ENCODE measurements at regions not wholly inside any gene's neighbourhood (a gene's known extent, or its start where the extent isn't known, plus 50 kb on each side); places are given as distances from the start of the nearest gene placed in this dataset.

- Histone ChIP-seq H3K4me3 (ENCODE audit: low read depth in 1 of 5, low read length in 5 of 5) (no peak overlapping the region), H3K9ac (ENCODE audit: low read length in 5 of 5) (no peak overlapping the region), H3K4me1 (ENCODE audit: control insufficient read depth in 5 of 5, insufficient read depth in 5 of 5, low read length in 5 of 5) (no peaks in the 10 kb centered on the region), H3K27me3 (ENCODE audit: control insufficient read depth in 5 of 5, insufficient read depth in 4 of 5, low read length in 5 of 5) (no peaks in the 10 kb centered on the region), H3K9me3 (ENCODE audit: control insufficient read depth in 5 of 5, low read length in 5 of 5) (no peaks in the 10 kb centered on the region), H3K36me3 (ENCODE audit: control insufficient read depth in 5 of 5, insufficient read depth in 5 of 5, low read length in 5 of 5) (no peaks in the 10 kb centered on the region), H3K27ac (ENCODE audit: low read depth, low read length) (no peak overlapping the region)
Measured at GRCh38 chr12:59168647-59169046, 248.3 kb upstream of the LRIG3 start.

- Histone ChIP-seq H3K27ac (ENCODE audit: low read depth, low read length) (no peak overlapping the region), H3K9me3 (ENCODE audit: control insufficient read depth in 5 of 5, low read length in 5 of 5) (no peaks in the 10 kb centered on the region), H3K36me3 (ENCODE audit: control insufficient read depth in 5 of 5, insufficient read depth in 5 of 5, low read length in 5 of 5) (no peaks in the 10 kb centered on the region)
Measured at GRCh38 chr12:59166457-59166856, 246.2 kb upstream of the LRIG3 start.

GRCh38 chr12:59164991-59165718 is 244.9 kb upstream of the LRIG3 start:
- no peaks in the 10 kb centered on the region for H3K27me3 ChIP-seq (ENCODE audit: control insufficient read depth in 5 of 5, insufficient read depth in 4 of 5, low read length in 5 of 5)
- H3K27ac ChIP-seq (ENCODE audit: low read depth, low read length), result no peak overlapping the region
- H3K9me3 ChIP-seq (ENCODE audit: control insufficient read depth in 5 of 5, low read length in 5 of 5), result no peaks in the 10 kb centered on the region
- H3K36me3 ChIP-seq (ENCODE audit: control insufficient read depth in 5 of 5, insufficient read depth in 5 of 5, low read length in 5 of 5), result no peaks in the 10 kb centered on the region
- H3K4me1 ChIP-seq (ENCODE audit: control insufficient read depth in 5 of 5, insufficient read depth in 5 of 5, low read length in 5 of 5), result no peaks in the 10 kb centered on the region
- H3K9ac ChIP-seq (ENCODE audit: low read length in 5 of 5), result no peak overlapping the region
- H3K4me3 ChIP-seq (ENCODE audit: low read depth in 1 of 5, low read length in 5 of 5), result no peak overlapping the region

More at GRCh38 chr12:59166457-59166856, 246.2 kb upstream of the LRIG3 start:
- Histone ChIP-seq H3K4me1 (ENCODE audit: control insufficient read depth in 5 of 5, insufficient read depth in 5 of 5, low read length in 5 of 5) (no peaks in the 10 kb centered on the region), H3K4me3 (ENCODE audit: low read depth in 1 of 5, low read length in 5 of 5) (no peak overlapping the region), H3K9ac (ENCODE audit: low read length in 5 of 5) (no peak overlapping the region), H3K27me3 (ENCODE audit: control insufficient read depth in 5 of 5, insufficient read depth in 4 of 5, low read length in 5 of 5) (no peaks in the 10 kb centered on the region)

DNA sequence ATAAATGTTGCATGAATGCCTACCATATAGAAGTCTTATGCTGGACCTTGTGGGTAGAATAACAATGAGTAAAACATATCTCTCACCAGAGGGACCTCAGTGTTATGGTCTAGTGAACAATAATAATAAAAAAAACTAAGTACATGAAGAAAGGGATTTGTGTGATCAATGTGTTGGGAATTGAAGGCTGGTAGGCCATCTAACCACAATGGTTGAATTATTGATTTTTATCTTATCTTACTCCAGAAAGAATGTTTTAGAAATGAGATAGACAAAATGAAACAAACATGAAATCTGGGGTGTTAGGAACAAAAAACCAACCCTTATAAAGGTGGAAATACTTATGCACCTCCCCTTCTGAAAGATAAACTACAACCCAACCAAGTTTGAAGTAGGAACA is 243.9 kb upstream of the LRIG3 start:
- Histone ChIP-seq H3K9ac (ENCODE audit: low read length in 5 of 5) (no peak overlapping the region), H3K27ac (ENCODE audit: low read depth, low read length) (no peak overlapping the region), H3K36me3 (ENCODE audit: control insufficient read depth in 5 of 5, insufficient read depth in 5 of 5, low read length in 5 of 5) (no peaks in the 10 kb centered on the region), H3K4me3 (ENCODE audit: low read depth in 1 of 5, low read length in 5 of 5) (no peak overlapping the region), H3K4me1 (ENCODE audit: control insufficient read depth in 5 of 5, insufficient read depth in 5 of 5, low read length in 5 of 5) (no peaks in the 10 kb centered on the region), H3K9me3 (ENCODE audit: control insufficient read depth in 5 of 5, low read length in 5 of 5) (no peaks in the 10 kb centered on the region), H3K27me3 (ENCODE audit: control insufficient read depth in 5 of 5, insufficient read depth in 4 of 5, low read length in 5 of 5) (no peaks in the 10 kb centered on the region)

GRCh38 chr12:59158681-59159080 is 238.4 kb upstream of the LRIG3 start:
- Histone ChIP-seq H3K4me1 (ENCODE audit: control insufficient read depth in 5 of 5, insufficient read depth in 5 of 5, low read length in 5 of 5) (no peaks in the 10 kb centered on the region), H3K9ac (ENCODE audit: low read length in 5 of 5) (no peak overlapping the region), H3K36me3 (ENCODE audit: control insufficient read depth in 5 of 5, insufficient read depth in 5 of 5, low read length in 5 of 5) (no peaks in the 10 kb centered on the region), H3K27ac (ENCODE audit: low read depth, low read length) (no peak overlapping the region), H3K27me3 (ENCODE audit: control insufficient read depth in 5 of 5, insufficient read depth in 4 of 5, low read length in 5 of 5) (no peaks in the 10 kb centered on the region), H3K4me3 (ENCODE audit: low read depth in 1 of 5, low read length in 5 of 5) (no peak overlapping the region), H3K9me3 (ENCODE audit: control insufficient read depth in 5 of 5, low read length in 5 of 5) (peaks cover 0 to 11% (median 0%) of the 10 kb centered on the region in 5 donors)

DNA sequence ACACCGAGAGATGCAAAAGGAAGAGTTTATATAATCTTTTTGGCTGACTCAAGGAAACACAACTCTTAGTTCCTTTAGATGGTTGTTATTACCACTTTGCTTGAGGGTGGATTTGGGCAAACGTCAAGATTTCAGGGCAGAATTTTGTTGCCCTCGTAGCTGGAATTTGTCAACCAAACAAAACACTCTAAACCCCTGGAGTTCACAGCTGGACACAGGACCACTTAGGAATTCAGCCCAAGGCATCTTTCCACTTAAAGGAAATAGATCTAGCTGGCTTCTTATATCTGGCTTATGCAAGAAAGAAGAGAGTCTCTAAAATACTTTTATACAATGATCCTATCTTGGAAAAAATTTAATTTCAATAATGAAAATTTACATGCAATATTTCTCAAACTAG is 237.8 kb upstream of the LRIG3 start:
- peaks cover 0 to 11% (median 0%) of the 10 kb centered on the region in 5 donors for H3K9me3 ChIP-seq (ENCODE audit: control insufficient read depth in 5 of 5, low read length in 5 of 5)
- no peaks in the 10 kb centered on the region for H3K27me3 ChIP-seq (ENCODE audit: control insufficient read depth in 5 of 5, insufficient read depth in 4 of 5, low read length in 5 of 5)
- H3K27ac ChIP-seq (ENCODE audit: low read depth, low read length), result no peak overlapping the region
- H3K9ac ChIP-seq (ENCODE audit: low read length in 5 of 5), result no peak overlapping the region
- no peaks in the 10 kb centered on the region for H3K36me3 ChIP-seq (ENCODE audit: control insufficient read depth in 5 of 5, insufficient read depth in 5 of 5, low read length in 5 of 5)
- no peak overlapping the region for H3K4me3 ChIP-seq (ENCODE audit: low read depth in 1 of 5, low read length in 5 of 5)
- H3K4me1 ChIP-seq (ENCODE audit: control insufficient read depth in 5 of 5, insufficient read depth in 5 of 5, low read length in 5 of 5), result no peaks in the 10 kb centered on the region

GRCh38 chr12:59155448-59155847 is 235.1 kb upstream of the LRIG3 start:
- H3K9ac ChIP-seq (ENCODE audit: low read length in 5 of 5), result no peak overlapping the region
- peaks cover 0 to 11% (median 0%) of the 10 kb centered on the region in 5 donors for H3K9me3 ChIP-seq (ENCODE audit: control insufficient read depth in 5 of 5, low read length in 5 of 5)
- no peaks in the 10 kb centered on the region for H3K4me1 ChIP-seq (ENCODE audit: control insufficient read depth in 5 of 5, insufficient read depth in 5 of 5, low read length in 5 of 5)
- no peaks in the 10 kb centered on the region for H3K27me3 ChIP-seq (ENCODE audit: control insufficient read depth in 5 of 5, insufficient read depth in 4 of 5, low read length in 5 of 5)
- H3K36me3 ChIP-seq (ENCODE audit: control insufficient read depth in 5 of 5, insufficient read depth in 5 of 5, low read length in 5 of 5), result no peaks in the 10 kb centered on the region
- no peak overlapping the region for H3K27ac ChIP-seq (ENCODE audit: low read depth, low read length)
- H3K4me3 ChIP-seq (ENCODE audit: low read depth in 1 of 5, low read length in 5 of 5), result no peak overlapping the region

GRCh38 chr12:59151243-59151642 is 230.9 kb upstream of the LRIG3 start:
- no peak overlapping the region for H3K27ac ChIP-seq (ENCODE audit: low read depth, low read length)
- H3K27me3 ChIP-seq (ENCODE audit: control insufficient read depth in 5 of 5, insufficient read depth in 4 of 5, low read length in 5 of 5), result no peaks in the 10 kb centered on the region
- no peak overlapping the region for H3K9ac ChIP-seq (ENCODE audit: low read length in 5 of 5)
- no peaks in the 10 kb centered on the region for H3K36me3 ChIP-seq (ENCODE audit: control insufficient read depth in 5 of 5, insufficient read depth in 5 of 5, low read length in 5 of 5)
- H3K4me3 ChIP-seq (ENCODE audit: low read depth in 1 of 5, low read length in 5 of 5), result no peak overlapping the region
- H3K4me1 ChIP-seq (ENCODE audit: control insufficient read depth in 5 of 5, insufficient read depth in 5 of 5, low read length in 5 of 5), result peaks cover 0 to 3% (median 0%) of the 10 kb centered on the region in 5 donors
- H3K9me3 ChIP-seq (ENCODE audit: control insufficient read depth in 5 of 5, low read length in 5 of 5), result peaks cover 0 to 6% (median 0%) of the 10 kb centered on the region in 5 donors

DNA sequence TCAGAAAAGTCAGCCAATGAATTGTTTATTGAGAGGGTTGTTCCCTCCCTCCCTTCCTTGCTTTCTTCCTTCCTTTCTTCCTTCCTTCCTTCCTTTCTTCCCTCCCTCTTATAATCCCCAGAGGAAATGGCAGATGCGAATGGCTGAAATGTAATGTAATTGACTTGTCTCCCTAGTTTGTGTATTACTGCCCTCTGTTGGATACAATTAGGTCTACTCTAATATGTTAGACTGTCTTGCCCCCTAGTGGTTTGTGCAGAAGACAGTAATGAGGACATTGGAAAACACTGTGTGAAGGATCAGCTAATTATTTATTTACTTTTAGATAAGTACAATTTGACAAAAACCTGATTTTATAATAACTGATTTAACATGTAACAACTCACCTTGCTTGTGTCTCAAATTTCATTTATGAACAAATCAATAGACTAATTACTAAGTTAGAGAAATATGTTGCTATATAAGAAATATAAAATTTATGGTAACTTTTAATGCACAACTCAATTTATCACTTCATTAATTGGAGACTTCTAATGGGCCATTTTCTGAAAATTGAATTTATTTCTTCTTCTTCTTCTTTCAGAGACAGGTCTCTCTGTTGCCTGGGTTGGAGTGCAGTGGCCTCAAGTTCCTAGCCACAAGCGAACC is 229.8 kb upstream of the LRIG3 start:
- Histone ChIP-seq H3K27me3 (ENCODE audit: control insufficient read depth in 5 of 5, insufficient read depth in 4 of 5, low read length in 5 of 5) (no peaks in the 10 kb centered on the region), H3K4me1 (ENCODE audit: control insufficient read depth in 5 of 5, insufficient read depth in 5 of 5, low read length in 5 of 5) (peaks cover 0 to 3% (median 0%) of the 10 kb centered on the region in 5 donors), H3K9ac (ENCODE audit: low read length in 5 of 5) (no peak overlapping the region), H3K4me3 (ENCODE audit: low read depth in 1 of 5, low read length in 5 of 5) (no peak overlapping the region), H3K27ac (ENCODE audit: low read depth, low read length) (no peak overlapping the region), H3K36me3 (ENCODE audit: control insufficient read depth in 5 of 5, insufficient read depth in 5 of 5, low read length in 5 of 5) (no peaks in the 10 kb centered on the region), H3K9me3 (ENCODE audit: control insufficient read depth in 5 of 5, low read length in 5 of 5) (no peaks in the 10 kb centered on the region)

- H3K9me3 ChIP-seq (ENCODE audit: control insufficient read depth in 5 of 5, low read length in 5 of 5), result no peaks in the 10 kb centered on the region
- H3K4me3 ChIP-seq (ENCODE audit: low read depth in 1 of 5, low read length in 5 of 5), result no peak overlapping the region
- H3K9ac ChIP-seq (ENCODE audit: low read length in 5 of 5), result no peak overlapping the region
- H3K27ac ChIP-seq (ENCODE audit: low read depth, low read length), result no peak overlapping the region
- H3K36me3 ChIP-seq (ENCODE audit: control insufficient read depth in 5 of 5, insufficient read depth in 5 of 5, low read length in 5 of 5), result no peaks in the 10 kb centered on the region
- H3K4me1 ChIP-seq (ENCODE audit: control insufficient read depth in 5 of 5, insufficient read depth in 5 of 5, low read length in 5 of 5), result peaks cover 0 to 3% (median 0%) of the 10 kb centered on the region in 5 donors
- H3K27me3 ChIP-seq (ENCODE audit: control insufficient read depth in 5 of 5, insufficient read depth in 4 of 5, low read length in 5 of 5), result no peaks in the 10 kb centered on the region
Measured at GRCh38 chr12:59147791-59148190, 227.5 kb upstream of the LRIG3 start.

Data from subcutaneous abdominal adipose tissue (tissue), 5 donors.